Trophoblast cell (in vitro differentiated cells and primary cell): ENCODE measurements at regions not wholly inside any gene's neighbourhood (a gene's known extent, or its start where the extent isn't known, plus 50 kb on each side); places are given as distances from the start of the nearest gene placed in this dataset.

Experiments
- DNase-seq, 2 donors: peaks; one replicate each; pipeline ENCODE4 v3.0.0-alpha.2; 2016
- H2AFZ ChIP-seq: 2 replicates; pipeline ENCODE4 v1.6.1; 2013; ENCODE audit warnings: low read length, moderate library complexity, mild to moderate bottlenecking; ENCODE audit not compliant: insufficient read depth, poor library complexity
- H2AK5ac ChIP-seq: 2 replicates; pipeline ENCODE4 v1.6.1; 2013; ENCODE audit warnings: mild to moderate bottlenecking, low read length
- H2BK120ac ChIP-seq: 2 replicates; pipeline ENCODE4 v1.6.1; 2013; ENCODE audit warnings: low read length, mild to moderate bottlenecking, moderate library complexity; ENCODE audit not compliant: insufficient read depth, poor library complexity
- H2BK12ac ChIP-seq: 2 replicates; pipeline ENCODE4 v1.6.1; 2013; ENCODE audit warnings: mild to moderate bottlenecking, low read length, moderate library complexity
- H2BK5ac ChIP-seq: 2 replicates; pipeline ENCODE4 v1.6.1; 2013; ENCODE audit warnings: low read length, low read depth, moderate library complexity, mild to moderate bottlenecking; ENCODE audit not compliant: poor library complexity
- H3K14ac ChIP-seq: 2 replicates; pipeline ENCODE4 v1.6.1; 2013; ENCODE audit warnings: mild to moderate bottlenecking, low read length
- H3K18ac ChIP-seq: 2 replicates; pipeline ENCODE4 v1.6.1; 2013; ENCODE audit warnings: mild to moderate bottlenecking, low read length
- H3K23ac ChIP-seq: 2 replicates; pipeline ENCODE4 v1.6.1; 2013; ENCODE audit warnings: low read length
- H3K27ac ChIP-seq: 2 replicates; pipeline ENCODE4 v1.5.1; 2013; ENCODE audit warnings: low read depth, mild to moderate bottlenecking, inconsistent platforms, low read length, moderate library complexity
- H3K27me3 ChIP-seq: 2 replicates; pipeline ENCODE4 v1.6.1; 2013; ENCODE audit warnings: inconsistent platforms, mild to moderate bottlenecking, low read length, moderate library complexity; ENCODE audit not compliant: insufficient read depth
- H3K36me3 ChIP-seq, 2 experiments: 1 replicate in 1 of 2; 2 replicates in 1 of 2; pipeline ENCODE4 v1.6.1; 2013; ENCODE audit warnings: low read length in 2 of 2, mild to moderate bottlenecking in 2 of 2, moderate library complexity in 1 of 2; ENCODE audit not compliant: insufficient read depth in 2 of 2, control insufficient read depth in 1 of 2
- H3K4ac ChIP-seq: 2 replicates; pipeline ENCODE4 v1.6.1; 2013; ENCODE audit warnings: low read depth, mild to moderate bottlenecking, low read length, moderate library complexity
- H3K4me1 ChIP-seq, 2 experiments: 1 replicate in 1 of 2; 2 replicates in 1 of 2; pipeline ENCODE4 v1.6.1; 2013; ENCODE audit warnings: low read length in 2 of 2, mild to moderate bottlenecking in 2 of 2, moderate library complexity in 1 of 2; ENCODE audit not compliant: insufficient read depth in 2 of 2, control insufficient read depth in 1 of 2
- H3K4me2 ChIP-seq: 2 replicates; pipeline ENCODE4 v1.6.1; 2013; ENCODE audit warnings: inconsistent platforms, mild to moderate bottlenecking, low read length, moderate library complexity
- H3K4me3 ChIP-seq: 2 replicates; pipeline ENCODE4 v1.5.1; 2013; ENCODE audit warnings: mild to moderate bottlenecking, low read depth, low read length, inconsistent platforms
- H3K79me1 ChIP-seq: one replicate; pipeline ENCODE4 v1.6.1; 2013; ENCODE audit warnings: low read length
- H3K79me2 ChIP-seq: 2 replicates; pipeline ENCODE4 v1.6.1; 2013; ENCODE audit warnings: low read length, mild to moderate bottlenecking; ENCODE audit not compliant: control insufficient read depth, insufficient read depth, poor library complexity
- H3K9ac ChIP-seq: 2 replicates; pipeline ENCODE4 v1.6.1; 2013; ENCODE audit warnings: mild to moderate bottlenecking, low read length
- H3K9me3 ChIP-seq: 2 replicates; pipeline ENCODE4 v1.6.1; 2013; ENCODE audit warnings: low read depth, mild to moderate bottlenecking, control low read depth, inconsistent platforms, low read length; ENCODE audit not compliant: insufficient read depth
- H4K12ac ChIP-seq: 2 replicates; pipeline ENCODE4 v1.6.1; 2013; ENCODE audit warnings: low read depth, mild to moderate bottlenecking, low read length, moderate library complexity
- H4K8ac ChIP-seq: 2 replicates; pipeline ENCODE4 v1.6.1; 2013; ENCODE audit warnings: low read depth, mild to moderate bottlenecking, low read length, moderate library complexity
- H4K91ac ChIP-seq: one replicate; pipeline ENCODE4 v1.6.1; 2013; ENCODE audit warnings: low read depth, mild to moderate bottlenecking, low read length, moderate library complexity
- WGBS: extraction: QIAGEN DNeasy Blood & Tissue Kit; methylation state at CpG from one replicate; pipeline ENCODE4 v1.1.7; 2013; ENCODE audit warnings: missing lambda C conversion rate; ENCODE audit not compliant: insufficient read length, insufficient coverage; ENCODE audit errors: extremely low coverage; 5-methylcytosine and 5-hydroxymethylcytosine counted together

GRCh38 chr5:122523776-122524175 is 211.7 kb downstream of the SNCAIP start:
- no peak overlapping the region for H3K9ac ChIP-seq
- no peak overlapping the region for H3K27ac ChIP-seq
- no peak overlapping the region for H3K4me3 ChIP-seq
- no peak overlapping the region for H2BK5ac ChIP-seq
- no CpG with 5 or more reads among the region's 6 CpGs for WGBS
- no peak overlapping the region for H4K91ac ChIP-seq
- H2BK12ac ChIP-seq, result no peak overlapping the region
- no peak overlapping the region for H3K18ac ChIP-seq
- H3K4ac ChIP-seq, result no peak overlapping the region
- H3K79me1 ChIP-seq, result no peaks in the 10 kb centered on the region
- no peaks in the 10 kb centered on the region for H3K9me3 ChIP-seq
- no peaks in the 10 kb centered on the region for H3K36me3 ChIP-seq
- H2AFZ ChIP-seq, result no peak overlapping the region
- DNase-seq, result no peak
- H2AK5ac ChIP-seq, result no peak overlapping the region
- no peak overlapping the region for H3K23ac ChIP-seq
- no peak overlapping the region for H4K12ac ChIP-seq
- H3K27me3 ChIP-seq, result no peaks in the 10 kb centered on the region
- no peak overlapping the region for H4K8ac ChIP-seq
- no peak overlapping the region for H3K14ac ChIP-seq
- H3K4me1 ChIP-seq, result no peaks in the 10 kb centered on the region
- H3K79me2 ChIP-seq, result no peaks in the 10 kb centered on the region
- H3K4me2 ChIP-seq, result no peak overlapping the region
- no peak overlapping the region for H2BK120ac ChIP-seq

GRCh38 chr5:122527547-122527946 is 215.5 kb downstream of the SNCAIP start:
- no peak overlapping the region for H4K8ac ChIP-seq
- no peaks in the 10 kb centered on the region for H3K9me3 ChIP-seq
- H2AFZ ChIP-seq, result no peak overlapping the region
- no peaks in the 10 kb centered on the region for H3K27me3 ChIP-seq
- H3K9ac ChIP-seq, result no peak overlapping the region
- no peak overlapping the region for H2BK12ac ChIP-seq
- H3K36me3 ChIP-seq, result no peaks in the 10 kb centered on the region
- no peak overlapping the region for H3K27ac ChIP-seq
- DNase-seq, result no peak
- no peak overlapping the region for H2BK120ac ChIP-seq
- H3K4ac ChIP-seq, result no peak overlapping the region
- H3K23ac ChIP-seq, result no peak overlapping the region
- H3K4me2 ChIP-seq, result no peak overlapping the region
- H3K18ac ChIP-seq, result no peak overlapping the region
- no peak overlapping the region for H3K14ac ChIP-seq
- H3K4me3 ChIP-seq, result no peak overlapping the region
- WGBS, result no CpG with 5 or more reads among the region's 1 CpG
- H3K4me1 ChIP-seq, result no peaks in the 10 kb centered on the region
- no peak overlapping the region for H2AK5ac ChIP-seq
- H3K79me2 ChIP-seq, result no peaks in the 10 kb centered on the region
- H3K79me1 ChIP-seq, result no peaks in the 10 kb centered on the region
- H2BK5ac ChIP-seq, result no peak overlapping the region
- H4K91ac ChIP-seq, result no peak overlapping the region
- H4K12ac ChIP-seq, result no peak overlapping the region

GRCh38 chr5:122532035-122532434 is 220.0 kb downstream of the SNCAIP start:
- no CpG with 5 or more reads among the region's 4 CpGs for WGBS
- H3K9me3 ChIP-seq, result no peaks in the 10 kb centered on the region
- H4K12ac ChIP-seq, result no peak overlapping the region
- no peaks in the 10 kb centered on the region for H3K36me3 ChIP-seq
- H2AK5ac ChIP-seq, result no peak overlapping the region
- H2BK5ac ChIP-seq, result no peak overlapping the region
- H3K27ac ChIP-seq, result no peak overlapping the region
- no peak overlapping the region for H3K14ac ChIP-seq
- H3K4ac ChIP-seq, result no peak overlapping the region
- no peak overlapping the region for H4K8ac ChIP-seq
- H3K23ac ChIP-seq, result no peak overlapping the region
- no peak overlapping the region for H3K4me3 ChIP-seq
- no peaks in the 10 kb centered on the region for H3K27me3 ChIP-seq
- H3K79me1 ChIP-seq, result no peaks in the 10 kb centered on the region
- no peak overlapping the region for H2AFZ ChIP-seq
- no peaks in the 10 kb centered on the region for H3K79me2 ChIP-seq
- no peak overlapping the region for H3K9ac ChIP-seq
- H3K18ac ChIP-seq, result no peak overlapping the region
- H2BK12ac ChIP-seq, result no peak overlapping the region
- no peak overlapping the region for H2BK120ac ChIP-seq
- DNase-seq, result no peak
- no peak overlapping the region for H4K91ac ChIP-seq
- H3K4me2 ChIP-seq, result no peak overlapping the region
- no peaks in the 10 kb centered on the region for H3K4me1 ChIP-seq

- H3K9ac ChIP-seq, result no peak overlapping the region
- DNase-seq, result no peak
- H4K8ac ChIP-seq, result no peak overlapping the region
- H3K79me1 ChIP-seq, result no peaks in the 10 kb centered on the region
- H3K4ac ChIP-seq, result no peak overlapping the region
- H3K4me1 ChIP-seq, result no peaks in the 10 kb centered on the region
- H3K14ac ChIP-seq, result no peak overlapping the region
- no peak overlapping the region for H2BK5ac ChIP-seq
- no peak overlapping the region for H4K12ac ChIP-seq
- H2AFZ ChIP-seq, result no peak overlapping the region
- H2BK12ac ChIP-seq, result no peak overlapping the region
- no peak overlapping the region for H3K18ac ChIP-seq
- no peak overlapping the region for H3K27ac ChIP-seq
- no peaks in the 10 kb centered on the region for H3K9me3 ChIP-seq
- H2BK120ac ChIP-seq, result no peak overlapping the region
- no peaks in the 10 kb centered on the region for H3K27me3 ChIP-seq
- H3K4me2 ChIP-seq, result no peak overlapping the region
- H3K4me3 ChIP-seq, result no peak overlapping the region
- H2AK5ac ChIP-seq, result no peak overlapping the region
- no peaks in the 10 kb centered on the region for H3K79me2 ChIP-seq
- H3K36me3 ChIP-seq, result no peaks in the 10 kb centered on the region
- H4K91ac ChIP-seq, result no peak overlapping the region
- H3K23ac ChIP-seq, result no peak overlapping the region
Measured at GRCh38 chr5:122533825-122534224, 221.8 kb downstream of the SNCAIP start.
